Gastrocnemius medialis (tissue), 4 donors: ENCODE measurements at regions not wholly inside any gene's neighbourhood (a gene's known extent, or its start where the extent isn't known, plus 50 kb on each side); places are given as distances from the start of the nearest gene placed in this dataset.

Experiments used
- CTCF ChIP-seq, 5 experiments: fragments of 450-650 bp in 3 of 5; fragments of 200-600 bp in 2 of 5; sonication (generic) in 2 of 5; IDR thresholded peaks in 4 of 5; conservative IDR thresholded peaks in 1 of 5; 1 replicate in 4 of 5; 2 replicates in 1 of 5; pipeline ENCODE4 v1.5.1; 2016 to 2019; ENCODE audit warnings: antibody characterized with exemption in 5 of 5, mild to moderate bottlenecking in 3 of 5, moderate library complexity in 3 of 5
- POLR2A ChIP-seq, 2 donors: fragments of 450-650 bp; IDR thresholded peaks; one replicate each; pipeline ENCODE4 v1.6.1; 2017; ENCODE audit warnings: antibody characterized with exemption in 2 of 2, mild to moderate bottlenecking in 2 of 2, moderate library complexity in 2 of 2

GRCh38 chr2:18218160-18218933 lies 339.9 kb downstream of the KCNS3 start:
- TF ChIP-seq CTCF (IDR thresholded peaks at IDR 0.05 in 4 of 5, conservative IDR thresholded peaks at IDR 0.05 in 1 of 5) = no peak
- TF ChIP-seq POLR2A (IDR thresholded peaks at IDR 0.05) = no peak
